Erythroblast (primary cell): ENCODE measurements at regions not wholly inside any gene's neighbourhood (a gene's known extent, or its start where the extent isn't known, plus 50 kb on each side); places are given as distances from the start of the nearest gene placed in this dataset.
"Not testable (repeated sequence)": the region's sequence is repeated elsewhere in the genome, so short reads cannot be mapped to it uniquely, and the experiment has no call there.

ENCODE experiments used
- GATA1 ChIP-seq: IDR thresholded peaks from 2 replicates; pipeline ENCODE4 v1.6.1; 2011; ENCODE audit warnings: low read depth, mild to moderate bottlenecking, control low read depth, low read length, moderate library complexity
- POLR2A ChIP-seq: IDR thresholded peaks from 2 replicates; pipeline ENCODE4 v1.6.1; 2011; ENCODE audit warnings: mild to moderate bottlenecking, low read length

DNA sequence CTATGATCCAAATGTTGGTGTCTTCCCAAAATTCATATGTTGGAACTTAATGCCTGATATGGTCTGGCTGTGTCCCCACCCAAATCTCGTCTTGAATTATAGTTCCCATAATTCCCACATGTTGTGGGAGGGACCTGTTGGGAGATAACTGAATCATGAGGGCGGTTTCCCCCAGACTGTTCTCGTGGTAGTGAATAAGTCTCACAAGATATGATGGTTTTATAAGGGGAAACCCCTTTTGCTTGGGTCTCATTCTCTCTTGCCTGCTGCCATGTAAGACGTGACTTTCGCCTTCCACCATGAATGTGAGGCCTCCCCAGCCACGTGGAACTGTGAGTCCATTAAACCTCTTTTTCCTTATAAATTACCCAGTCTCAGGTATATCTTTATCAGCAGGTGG lies 94.3 kb downstream of the ETS2 start:
- not testable (repeated sequence) for TF ChIP-seq POLR2A, GATA1
